DMS 273 (cell line): ENCODE measurements at regions not wholly inside any gene's neighbourhood (a gene's known extent, or its start where the extent isn't known, plus 50 kb on each side); places are given as distances from the start of the nearest gene placed in this dataset.

Experiments used
- DNase-seq: peaks from one replicate; lab custom pipeline; 2025; ENCODE audit not compliant: unreplicated experiment; lab: John Stamatoyannopoulos, UW

DNA sequence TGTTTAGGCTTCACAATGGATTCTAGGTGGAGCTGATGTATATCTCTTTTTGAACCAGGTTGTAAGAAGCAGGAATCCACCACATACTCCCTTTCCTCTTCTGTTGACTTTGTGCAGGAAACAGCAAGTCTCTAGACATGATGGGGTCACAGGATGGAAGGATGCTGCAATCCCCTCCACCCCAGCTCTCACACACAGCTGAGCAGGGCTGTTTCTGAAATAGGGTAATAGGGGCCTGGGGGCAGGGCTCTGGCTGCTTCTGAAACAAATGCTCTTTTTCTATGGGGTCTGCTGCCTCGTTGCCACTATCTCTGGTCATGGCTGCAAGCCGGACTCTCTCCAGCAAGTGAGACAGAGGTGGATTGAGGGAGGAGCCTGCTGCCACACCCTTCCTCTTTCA, 148.9 kb downstream of the SOX11 start:
- DNase-seq, result no peak

- no peak for DNase-seq
These were observed 150.1 kb downstream of the SOX11 start for GRCh38 chr2:5842326-5842725.

GRCh38 chr2:5845798-5846330, 153.7 kb downstream of the SOX11 start:
- DNase-seq, result no peak

DNA sequence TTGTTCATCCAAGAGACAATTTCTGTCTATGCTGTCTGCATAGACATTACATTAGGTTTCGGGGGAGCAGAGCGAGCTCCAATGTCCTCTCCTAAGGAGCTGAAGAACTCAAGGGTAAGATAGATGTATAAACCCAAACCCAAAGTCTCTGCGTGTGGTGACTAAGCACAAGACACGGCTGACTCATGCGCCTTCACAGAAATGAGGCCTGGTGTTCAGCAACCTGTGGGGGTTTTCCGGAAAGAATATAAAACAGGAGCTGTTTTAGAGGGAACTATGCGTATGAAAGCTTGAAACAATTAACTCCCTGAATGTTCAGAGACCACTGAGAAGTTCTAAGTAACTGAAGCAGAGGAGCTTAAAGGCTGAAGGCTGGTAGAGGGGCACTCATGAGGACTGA, 154.7 kb downstream of the SOX11 start:
- DNase-seq, result no peak

GRCh38 chr2:5849562-5849961, 157.4 kb downstream of the SOX11 start:
- DNase-seq, result no peak

DNA sequence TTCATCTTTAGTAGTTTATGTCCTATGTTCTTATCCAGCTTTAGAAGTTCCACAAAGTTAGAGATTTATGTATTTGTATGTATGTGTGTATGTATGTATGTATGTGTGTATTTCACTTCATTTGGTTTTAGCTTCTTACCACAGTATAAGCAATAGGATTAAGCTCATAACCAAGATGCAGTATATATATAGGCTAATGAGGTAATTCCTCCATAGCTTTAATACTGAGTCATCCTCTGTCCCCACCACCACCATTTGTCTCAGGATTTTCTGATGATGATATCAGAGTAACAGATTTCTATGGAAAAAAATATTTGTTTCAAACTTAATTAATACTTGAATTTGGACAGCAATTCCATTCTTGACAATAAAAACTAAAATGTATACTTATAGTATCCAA, 159.2 kb downstream of the SOX11 start:
- DNase-seq, result no peak

- DNase-seq, result no peak
These were observed 162.6 kb downstream of the SOX11 start for GRCh38 chr2:5854797-5855196.

- no peak for DNase-seq
These were observed 174.9 kb downstream of the SOX11 start for GRCh38 chr2:5867056-5867455.

GRCh38 chr2:5868931-5869330, 176.7 kb downstream of the SOX11 start:
- no peak for DNase-seq

DNA sequence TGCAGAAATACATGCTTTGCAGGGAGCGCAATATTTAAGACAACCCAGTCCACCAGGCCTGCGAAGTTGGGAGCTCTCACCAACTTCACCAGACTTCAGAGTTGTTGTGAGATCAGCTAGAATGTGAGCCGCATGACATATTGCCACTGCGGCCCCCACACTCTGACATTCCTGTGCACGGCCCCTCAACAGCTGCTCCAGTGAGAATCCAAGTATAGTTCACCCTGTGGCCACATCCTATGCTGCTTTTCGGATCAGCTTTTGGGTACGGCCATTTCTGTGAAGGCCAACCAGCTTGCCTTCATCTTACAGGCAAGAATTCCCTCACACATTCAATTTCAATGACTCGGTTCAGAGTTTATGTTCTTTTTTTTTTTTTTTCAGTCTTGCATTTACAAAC, 177.8 kb downstream of the SOX11 start:
- no peak for DNase-seq

DNA sequence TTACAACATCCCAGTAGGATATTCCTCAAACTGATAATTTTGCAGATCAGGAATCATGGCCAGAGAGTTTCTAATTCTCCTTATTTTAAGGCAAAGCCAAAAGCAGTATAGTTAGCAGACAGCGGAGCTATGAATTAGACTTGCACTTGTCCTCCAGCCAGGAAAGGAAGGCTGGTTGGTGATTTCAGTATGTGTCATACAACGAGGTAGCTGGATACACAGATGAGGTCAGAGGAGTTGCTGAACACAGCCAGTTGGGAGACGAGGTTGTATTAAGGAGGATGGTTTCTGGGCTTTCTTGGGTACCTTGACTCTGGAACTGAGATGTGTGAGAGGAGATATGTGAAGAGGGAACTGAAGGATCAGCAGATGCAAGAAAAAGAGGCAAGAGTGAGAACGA, 185.2 kb downstream of the SOX11 start:
- DNase-seq, result no peak

DNA sequence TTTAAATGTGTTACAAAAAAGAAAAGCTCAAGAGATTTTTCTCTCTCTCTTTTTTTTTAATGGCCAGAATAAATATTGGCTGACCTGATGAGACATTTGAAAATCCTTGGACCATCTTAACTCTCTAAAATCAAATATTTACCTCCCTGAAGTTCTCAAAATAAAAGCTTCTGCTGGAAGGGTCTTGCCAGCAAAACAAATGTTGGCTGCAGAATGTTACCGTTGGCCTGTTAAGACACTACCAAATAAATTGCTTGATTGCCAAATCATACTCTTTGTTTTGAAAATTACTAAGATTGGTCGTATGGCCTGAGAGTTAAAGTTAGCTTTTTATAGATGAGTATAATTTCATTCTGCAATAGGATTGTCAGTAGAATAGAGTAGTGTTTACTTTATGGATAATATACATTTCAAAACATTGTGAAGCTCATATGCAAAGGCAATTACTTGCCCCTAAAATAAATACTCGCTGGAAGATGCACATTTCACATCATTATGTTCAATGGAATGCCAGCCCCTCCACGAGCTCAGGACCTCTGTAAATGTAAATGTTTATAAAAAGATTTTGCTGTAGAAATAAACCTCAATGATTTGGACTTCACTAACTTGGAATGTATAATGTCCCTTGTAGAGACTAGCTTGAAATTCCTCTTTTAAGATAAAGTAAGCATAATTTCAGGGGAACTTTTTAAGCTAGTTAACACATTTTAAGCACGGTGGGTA, 193.4 kb downstream of the SOX11 start:
- no peak for DNase-seq

DNA sequence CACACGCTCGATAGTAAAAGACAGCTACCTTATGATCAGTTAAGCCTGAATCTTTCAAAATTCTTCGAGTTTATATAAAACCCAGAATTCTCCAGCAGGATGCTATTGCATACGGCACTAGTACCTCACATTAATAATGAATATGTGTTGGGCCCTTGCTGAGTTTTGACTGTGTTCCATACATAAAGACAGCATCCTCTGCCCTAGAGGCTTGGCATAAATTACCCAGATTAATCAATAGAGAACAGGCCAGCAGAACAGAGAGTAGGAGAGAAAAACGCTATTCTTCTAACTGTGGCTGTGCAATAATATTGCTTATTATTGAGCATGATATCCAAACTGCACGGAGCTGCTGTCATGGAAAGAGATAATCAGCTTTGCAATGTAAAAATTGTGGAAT, 194.3 kb downstream of the SOX11 start:
- no peak for DNase-seq

DNA sequence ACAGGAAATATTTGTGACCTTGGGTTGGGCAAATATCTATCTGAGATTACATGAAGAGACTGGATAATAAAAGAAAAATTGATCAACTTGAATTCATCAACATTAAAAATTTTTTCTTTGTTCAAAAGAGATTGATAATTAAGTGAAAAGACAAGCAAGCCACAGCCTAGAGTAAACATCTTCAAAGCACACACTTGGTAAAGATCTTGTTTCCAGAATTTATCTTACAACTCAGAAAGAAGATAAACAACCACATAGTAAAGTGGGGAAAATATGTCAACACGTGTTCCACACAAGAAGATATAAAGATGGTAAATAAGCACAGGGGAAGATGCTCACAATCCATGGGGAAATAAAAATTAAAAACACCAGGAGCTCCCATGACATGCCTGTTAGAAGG, 195.9 kb downstream of the SOX11 start:
- no peak for DNase-seq

GRCh38 chr2:5889519-5889918, 197.3 kb downstream of the SOX11 start:
- DNase-seq, result no peak

GRCh38 chr2:5894355-5894754, 202.2 kb downstream of the SOX11 start:
- DNase-seq, result no peak

DNA sequence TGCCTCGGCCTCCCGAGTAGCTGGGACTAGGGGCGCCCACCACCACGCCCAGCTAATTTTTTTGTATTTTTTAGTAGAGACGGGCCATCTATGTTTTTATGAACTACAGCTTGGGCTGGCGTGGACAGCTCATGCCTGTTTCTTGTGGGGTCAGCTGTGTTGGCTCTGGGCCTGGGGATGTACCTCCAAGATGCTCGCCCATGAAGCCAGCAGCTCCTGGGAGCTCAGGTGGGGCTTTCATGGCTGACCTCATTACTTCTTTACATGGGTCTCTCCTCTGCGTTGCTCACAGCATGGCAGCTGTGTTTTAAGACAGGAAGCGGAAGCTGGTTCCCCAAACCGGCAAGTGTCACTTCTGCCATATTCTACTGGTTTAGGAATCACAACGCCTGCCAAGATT, 203.1 kb downstream of the SOX11 start:
- DNase-seq, result no peak

DNA sequence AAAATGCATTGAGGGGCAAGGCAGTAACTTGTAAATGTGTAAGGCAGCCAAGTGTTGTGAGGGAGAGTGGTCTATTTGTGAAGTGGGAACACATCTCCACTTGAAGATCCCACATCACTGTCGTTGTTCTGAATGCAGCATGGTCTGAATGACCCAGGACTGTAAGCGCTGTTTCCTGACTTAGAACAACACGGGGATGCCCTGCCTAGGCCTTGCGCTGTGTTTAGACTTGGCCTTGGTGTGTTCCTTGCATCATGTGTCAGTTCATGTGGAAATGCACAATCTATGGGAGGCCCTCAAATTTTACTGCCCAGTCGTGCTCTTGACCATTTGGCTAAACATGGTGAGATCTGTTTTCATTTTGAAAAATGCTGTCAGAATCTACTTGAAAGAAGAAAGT, 205.1 kb downstream of the SOX11 start:
- no peak for DNase-seq

DNA sequence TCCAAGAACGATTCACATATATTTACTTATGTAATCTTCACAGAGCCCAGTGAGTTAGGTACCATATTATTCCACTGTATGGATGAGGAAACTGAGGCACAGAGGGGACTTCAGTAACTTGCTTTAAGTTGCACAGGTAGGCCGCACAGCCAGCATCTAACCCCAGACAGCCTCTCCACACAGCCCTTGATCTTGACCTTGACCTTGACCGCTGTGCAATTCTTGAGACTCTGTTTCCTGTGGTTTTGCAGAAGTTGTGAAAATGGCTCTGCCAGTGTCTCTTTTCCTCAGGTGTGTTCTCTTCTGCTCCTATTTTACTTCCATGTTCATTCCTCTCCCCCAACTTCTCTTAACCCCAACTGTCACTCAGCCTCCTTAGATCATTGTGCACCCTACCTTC, 206.5 kb downstream of the SOX11 start:
- no peak for DNase-seq

- DNase-seq, result no peak
These were observed 213.5 kb downstream of the SOX11 start for GRCh38 chr2:5905661-5906060.

- DNase-seq, result no peak
These were observed 215.9 kb downstream of the SOX11 start for GRCh38 chr2:5908071-5908470.

DNA sequence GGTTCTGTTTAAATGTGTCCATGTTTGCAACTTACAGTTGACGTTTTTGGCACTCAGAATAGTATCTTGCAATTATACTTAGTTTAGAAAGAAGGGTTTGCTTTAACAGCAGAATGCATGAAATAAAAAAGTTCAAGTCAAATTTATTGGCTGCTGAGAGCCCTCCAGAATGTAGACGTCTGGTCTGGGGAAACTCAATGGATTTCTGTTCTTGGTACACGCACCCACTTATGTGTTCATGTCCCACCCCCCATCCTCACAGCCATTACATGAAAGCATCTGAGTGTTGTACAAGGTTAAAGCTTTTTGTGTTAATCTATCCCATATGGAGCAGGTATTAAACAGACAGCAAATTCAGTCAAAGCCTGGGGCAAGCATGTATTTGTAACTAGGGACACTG, 219.5 kb downstream of the SOX11 start:
- DNase-seq, result no peak

DNA sequence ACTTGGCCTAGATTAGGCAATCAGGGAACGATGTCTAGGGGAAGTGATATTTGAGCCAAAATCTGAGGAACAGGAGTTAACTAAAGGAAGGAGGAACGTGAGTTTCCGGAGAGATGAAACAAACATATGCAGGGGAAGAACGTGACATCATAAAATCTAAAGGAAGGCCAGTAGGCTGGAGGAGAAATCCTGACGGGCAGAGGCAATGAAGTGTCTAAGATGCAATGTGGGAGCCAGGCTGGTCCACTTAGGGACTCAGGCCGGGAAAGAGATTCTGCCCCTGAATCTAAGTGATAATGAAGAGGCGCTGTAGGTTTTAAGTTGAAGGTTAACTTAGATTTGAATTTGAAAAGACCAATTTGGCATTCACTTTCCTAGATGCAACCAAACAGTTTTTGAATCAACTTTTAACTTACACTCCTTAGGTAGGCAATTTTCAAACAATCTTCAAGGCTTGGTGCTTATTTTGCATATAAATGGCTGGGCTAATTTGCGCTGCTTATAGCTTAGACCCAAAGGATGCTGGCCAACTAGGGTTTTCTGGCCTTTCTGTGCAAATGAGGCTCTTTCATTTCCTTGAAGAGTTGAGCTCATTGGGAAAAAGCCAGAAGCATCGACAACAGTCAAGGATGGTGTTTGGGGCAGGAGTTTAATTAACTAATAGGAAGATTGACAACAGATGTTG, 221.7 kb downstream of the SOX11 start:
- no peak for DNase-seq
